ENCODE measurements at regions not wholly inside any gene's neighbourhood (a gene's known extent, or its start where the extent isn't known, plus 50 kb on each side); places are given as distances from the start of the nearest gene placed in this dataset.

GRCh38 chr12:76964784-76965571 is 86.2 kb upstream of the CSRP2 start:
- Histone ChIP-seq H2AFZ (ENCODE audit: low read depth, low read length) (no peak overlapping the region), H3K4me2 (ENCODE audit: insufficient read depth, low read length) (no peak overlapping the region), H4K20me1 (replicated peaks; ENCODE audit: control insufficient read depth, extremely low read depth, insufficient read depth, low read length) (no peaks in the 10 kb centered on the region), H3K9me1 (replicated peaks; ENCODE audit: control insufficient read depth, extremely low read depth, insufficient read depth, low read length) (no peaks in the 10 kb centered on the region), H3K36me3 (ENCODE audit: control insufficient read depth in 2 of 2, extremely low read depth in 1 of 2, insufficient read depth in 2 of 2, low read length in 2 of 2) (no peaks in the 10 kb centered on the region), H3K27me3 (ENCODE audit: control insufficient read depth in 2 of 2, insufficient read depth in 2 of 2, low read length in 2 of 2) (peaks cover 5 to 7% of the 10 kb centered on the region in 2 experiments), H3K9ac (replicated peaks; ENCODE audit: extremely low read depth, insufficient read depth, low read length) (no peak overlapping the region), H3K4me3 (replicated peaks in 1 of 3; ENCODE audit: insufficient read depth in 1 of 3, low read depth in 1 of 3, low read length in 3 of 3) (no peak overlapping the region), H3K79me2 (ENCODE audit: control insufficient read depth, insufficient read depth, low read length) (no peaks in the 10 kb centered on the region), H3K9me3 (replicated peaks; ENCODE audit: control insufficient read depth, insufficient read depth, low read length) (no peaks in the 10 kb centered on the region), H3K4me1 (ENCODE audit: control insufficient read depth, extremely low read depth, insufficient read depth, low read length) (no peaks in the 10 kb centered on the region), H3K27ac (ENCODE audit: insufficient read depth, low read depth, low read length) (no peak overlapping the region)
- ChIA-PET CTCF (no interaction called here), POLR2A (no interaction called here)
- intact Hi-C loops (cut with micrococcal nuclease), result no loop called here
- dilution Hi-C loops (cut with MboI; ENCODE audit: extremely low pct_ligation_motif_present, low sequenced_read_pairs), result no loop called here
- FAIRE-seq (no peak), DNase-seq (ENCODE audit: low read depth, low spot score) (no peak)
- no peak for TF ChIP-seq MAX (IDR thresholded peaks at IDR 0.05; ENCODE audit: insufficient read depth, insufficient read length)
- no peak for TF ChIP-seq POLR2AphosphoS5 (IDR thresholded peaks at IDR 0.05; ENCODE audit: insufficient read depth, low read depth, low read length)
- TF ChIP-seq FOS (IDR thresholded peaks at IDR 0.05; ENCODE audit: borderline replicate concordance, insufficient read depth, low read length), result no peak
- no peak for TF ChIP-seq CTCF (IDR thresholded peaks at IDR 0.05; ENCODE audit: extremely low read depth in 1 of 2, insufficient read depth in 1 of 2, low read depth in 1 of 2, low read length in 2 of 2)
- TF ChIP-seq POLR2A (IDR thresholded peaks at IDR 0.05; ENCODE audit: low read depth, low read length), result no peak
- no peak for TF ChIP-seq MYC (IDR thresholded peaks at IDR 0.05; ENCODE audit: low read depth, low read length)
- no TSS peak for BruUV-seq (replicated peaks)
